ENCODE measurements at regions not wholly inside any gene's neighbourhood (a gene's known extent, or its start where the extent isn't known, plus 50 kb on each side); places are given as distances from the start of the nearest gene placed in this dataset.
"Not testable (repeated sequence)": the region's sequence is repeated elsewhere in the genome, so short reads cannot be mapped to it uniquely, and the experiment has no call there.

- not testable (repeated sequence) for DNase-seq
Observed at GRCh38 chr5:27743383-27743979, 705.1 kb upstream of the CDH9 start.

DNA sequence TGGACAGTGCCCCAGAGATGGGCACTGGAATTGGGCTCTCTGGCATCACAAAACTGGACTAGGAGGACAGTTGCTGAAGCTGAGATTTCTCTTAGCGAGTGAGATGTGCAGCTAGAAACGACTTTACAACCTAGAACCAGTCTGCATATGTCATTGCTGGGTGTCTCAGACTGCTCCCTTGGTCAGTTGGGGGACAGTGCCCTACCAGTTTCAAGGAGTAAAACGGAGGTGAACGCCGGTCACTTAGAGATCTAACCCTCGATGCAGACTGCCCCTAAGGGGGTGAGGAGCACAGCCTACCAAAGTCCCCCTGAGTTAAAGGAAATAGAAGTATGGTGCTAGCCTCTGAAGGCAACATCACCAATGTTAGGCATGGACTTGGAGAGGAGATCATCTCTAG is 704.4 kb upstream of the CDH9 start:
- no peak for DNase-seq

GRCh38 chr5:27734838-27735237 is 696.5 kb upstream of the CDH9 start:
- DNase-seq, result no peak

DNA sequence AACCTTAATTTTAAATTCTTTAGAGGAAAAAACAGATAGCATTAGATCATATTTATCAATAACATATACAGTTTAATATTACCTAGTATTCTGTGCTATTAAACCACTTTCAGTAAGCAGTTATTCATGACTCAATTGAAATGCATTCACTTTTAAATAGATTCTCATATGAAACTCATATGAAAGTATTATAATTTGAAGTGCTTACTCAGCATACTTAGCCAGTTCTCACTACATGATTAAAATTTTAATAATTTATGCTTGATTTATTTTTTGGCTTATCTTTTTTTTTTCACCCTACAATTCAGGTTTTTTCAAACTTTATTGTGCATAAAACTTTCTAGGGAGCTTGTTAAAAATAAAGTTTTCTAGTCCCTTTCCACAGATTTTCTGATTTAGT is 694.9 kb upstream of the CDH9 start:
- DNase-seq, result no peak

GRCh38 chr5:27727254-27727653 is 688.9 kb upstream of the CDH9 start:
- DNase-seq, result no peak

DNA sequence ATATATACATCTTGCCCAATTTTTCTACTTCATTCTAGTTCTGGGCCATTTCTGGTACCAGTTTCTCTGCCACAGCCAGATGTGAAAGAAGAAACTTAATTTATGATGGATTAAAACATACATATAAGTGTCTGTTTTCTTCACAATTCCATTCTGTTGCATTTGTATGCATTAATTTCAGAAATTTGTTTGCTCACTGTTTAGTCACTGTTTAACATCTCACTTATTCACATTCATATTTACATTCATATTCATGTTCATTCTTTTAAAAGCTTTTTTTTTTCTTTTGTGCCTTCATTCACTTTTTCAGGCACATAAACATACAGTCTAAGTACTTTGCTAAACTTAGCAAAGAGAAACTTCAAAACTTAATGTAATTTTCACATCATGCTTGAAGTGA is 684.0 kb upstream of the CDH9 start:
- DNase-seq, result no peak

DNA sequence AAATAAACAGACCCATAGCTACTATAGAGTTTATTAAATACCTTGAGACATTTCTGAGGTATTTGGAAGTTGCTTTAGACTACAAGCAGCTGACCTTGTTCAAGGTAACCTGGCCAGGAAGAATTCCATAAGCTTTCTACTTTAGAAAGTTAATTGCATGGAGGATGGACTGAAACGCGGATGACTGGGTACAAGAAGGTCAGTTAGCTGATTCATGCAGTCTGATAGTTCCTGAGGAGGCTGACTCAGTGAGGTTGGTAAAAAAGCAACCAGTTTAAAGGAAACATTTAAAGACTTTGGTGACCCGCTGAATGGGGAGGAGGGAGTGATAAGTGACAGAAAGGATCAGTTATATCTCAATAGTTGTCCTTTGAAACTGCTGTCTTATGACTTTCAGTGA is 670.1 kb upstream of the CDH9 start:
- no peak for DNase-seq

GRCh38 chr5:27706832-27707231 is 668.4 kb upstream of the CDH9 start:
- no peak for DNase-seq

DNA sequence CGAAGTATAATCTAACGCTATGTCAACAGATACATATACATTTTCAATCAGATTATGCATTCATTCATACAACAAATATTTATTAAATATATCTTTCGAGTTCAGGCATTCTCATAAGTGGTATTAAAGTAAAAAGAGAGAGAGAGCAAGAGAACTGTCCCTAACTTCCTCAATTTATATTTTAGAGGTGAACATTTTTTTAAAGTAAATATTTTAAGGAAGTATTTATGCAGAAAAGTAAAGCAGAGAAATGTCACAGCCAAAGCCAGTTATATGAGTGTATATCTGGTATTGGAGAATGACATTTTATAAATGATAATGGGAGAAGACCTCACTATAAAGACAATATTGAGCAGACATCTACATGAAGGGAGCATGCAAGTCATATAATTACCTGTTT is 667.3 kb upstream of the CDH9 start:
- DNase-seq, result no peak

DNA sequence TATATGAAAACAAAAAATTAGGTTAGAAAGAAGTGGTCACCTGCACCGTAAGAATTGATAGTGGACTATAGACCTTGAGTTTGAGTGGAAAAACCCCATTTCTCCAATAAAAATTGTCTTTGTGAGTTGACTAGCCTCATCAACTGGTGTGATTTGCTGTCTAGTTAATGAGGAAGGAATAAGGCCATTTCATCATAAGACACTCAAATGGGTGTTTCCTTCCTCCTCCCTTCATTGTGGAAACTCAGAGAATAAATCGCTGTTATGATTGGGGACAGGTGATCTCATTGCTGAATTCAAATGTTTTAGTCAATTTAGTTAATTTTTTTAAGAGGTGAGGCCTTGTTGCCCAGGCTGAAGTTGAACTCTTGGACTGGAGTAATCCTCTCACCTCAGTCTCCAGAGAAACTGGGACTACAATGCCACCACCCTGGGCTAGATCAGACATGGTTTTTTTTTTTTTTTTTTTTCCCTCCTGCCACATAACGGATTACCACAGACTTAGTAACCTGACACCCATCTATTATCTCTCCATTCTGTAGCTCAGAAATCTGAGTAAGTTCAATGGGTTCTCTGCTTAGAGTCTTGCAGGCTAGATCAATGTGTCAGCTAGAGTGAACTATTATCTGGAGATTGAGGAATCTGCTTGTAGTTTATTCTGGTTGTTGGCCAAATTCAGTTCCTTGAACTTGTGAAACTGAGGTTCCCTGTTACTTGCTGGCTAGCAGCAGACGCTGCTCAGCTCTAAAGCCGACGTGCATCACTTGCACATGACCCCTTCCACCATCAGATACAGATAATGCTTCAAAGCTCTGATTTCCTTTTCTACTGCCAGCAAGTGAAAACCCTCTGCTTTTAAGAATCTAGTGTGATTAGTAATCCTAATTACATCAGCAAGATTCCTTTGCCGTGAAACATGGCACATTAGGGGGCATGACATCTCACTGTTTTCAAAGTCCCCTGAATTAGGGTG is 663.8 kb upstream of the CDH9 start:
- no peak for DNase-seq

- DNase-seq, result no peak
Observed at GRCh38 chr5:27700526-27700925, 662.1 kb upstream of the CDH9 start.

- DNase-seq, result no peak
Observed at GRCh38 chr5:27682600-27682999, 644.2 kb upstream of the CDH9 start.

DNA sequence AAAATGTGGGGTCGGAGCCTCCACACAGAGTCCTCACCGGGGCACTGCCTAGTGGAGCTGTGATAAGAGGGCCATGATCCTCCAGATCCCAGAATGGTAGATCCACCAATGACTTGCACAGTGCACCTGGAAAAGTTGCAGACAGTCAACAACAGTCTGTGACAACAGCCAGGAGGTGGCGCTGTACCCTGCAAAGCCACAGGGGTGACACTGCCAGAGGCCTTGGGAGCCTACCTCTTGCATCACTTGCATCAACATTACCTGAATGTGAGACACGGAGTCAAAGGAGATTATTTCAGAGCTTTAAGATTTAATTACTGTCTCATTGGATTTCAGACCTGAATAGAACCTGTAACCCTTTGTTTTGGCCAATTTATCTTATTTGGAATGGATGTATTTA is 614.1 kb upstream of the CDH9 start:
- no peak for DNase-seq

- DNase-seq, result no peak
Observed at GRCh38 chr5:27639005-27639612, 600.7 kb upstream of the CDH9 start.

- no peak for DNase-seq
Observed at GRCh38 chr5:27619982-27620381, 581.6 kb upstream of the CDH9 start.

DNA sequence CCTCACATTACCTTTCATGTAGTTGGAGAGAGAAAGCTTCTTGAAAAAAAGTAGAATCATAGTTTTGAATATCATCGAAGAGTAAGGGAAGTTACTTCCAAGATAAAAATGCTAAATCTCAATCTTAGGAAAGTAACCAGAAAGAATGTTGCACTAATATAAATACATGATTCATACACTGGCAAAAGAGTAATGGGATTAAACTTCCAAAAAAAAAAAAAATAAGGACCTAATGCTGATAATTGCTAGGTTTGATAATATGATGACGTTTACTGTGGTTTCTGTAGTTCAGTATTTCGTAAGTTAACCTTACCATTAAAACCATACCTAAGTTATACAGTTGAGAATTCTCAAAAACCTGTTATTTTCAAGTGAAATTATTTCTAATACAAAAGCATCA is 573.8 kb upstream of the CDH9 start:
- DNase-seq, result no peak

DNA sequence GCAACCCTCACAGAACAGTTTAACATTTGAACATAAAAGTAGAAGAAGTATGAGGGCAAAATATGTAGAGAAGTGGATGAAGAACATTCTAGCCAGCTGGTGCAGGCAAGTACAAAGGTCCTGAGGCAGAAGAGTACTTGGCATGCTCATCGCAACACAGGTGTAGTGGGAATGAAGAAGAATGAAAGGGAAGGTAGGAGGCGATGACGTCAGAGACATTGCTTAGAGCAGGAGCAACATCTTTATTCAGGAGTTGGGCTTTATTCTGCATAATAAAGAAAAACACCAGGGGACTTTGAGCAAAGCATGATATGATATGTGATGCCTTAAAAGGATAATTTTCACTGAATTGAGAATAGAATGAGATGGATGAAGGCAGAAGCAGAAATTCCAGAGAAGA is 570.6 kb upstream of the CDH9 start:
- no peak for DNase-seq

- DNase-seq, result no peak
Observed at GRCh38 chr5:27598576-27598975, 560.2 kb upstream of the CDH9 start.

- DNase-seq, result no peak
Observed at GRCh38 chr5:27594141-27594540, 555.8 kb upstream of the CDH9 start.

- DNase-seq, result no peak
Observed at GRCh38 chr5:27592231-27592630, 553.8 kb upstream of the CDH9 start.

DNA sequence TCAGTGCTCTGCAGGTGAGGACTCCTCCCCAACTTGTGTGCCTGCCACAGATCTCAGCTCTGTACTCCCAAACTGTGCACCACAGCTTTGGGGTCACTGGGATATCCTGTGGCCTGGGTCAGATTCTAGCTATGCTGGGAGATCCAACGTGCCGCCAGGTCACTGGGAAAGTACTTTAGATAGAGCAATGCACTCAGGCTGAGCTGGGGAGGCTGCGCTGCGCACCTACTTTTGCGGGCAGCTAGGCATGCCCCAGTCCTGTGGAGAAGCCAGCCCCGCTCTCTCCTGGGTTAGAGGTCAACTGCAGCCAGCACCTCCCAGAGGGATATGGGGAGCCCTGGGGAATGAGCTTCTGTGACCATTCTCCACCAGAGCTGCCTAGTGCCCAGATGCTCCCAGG is 552.1 kb upstream of the CDH9 start:
- DNase-seq, result no peak

- no peak for DNase-seq
Observed at GRCh38 chr5:27578279-27578678, 539.9 kb upstream of the CDH9 start.

DNA sequence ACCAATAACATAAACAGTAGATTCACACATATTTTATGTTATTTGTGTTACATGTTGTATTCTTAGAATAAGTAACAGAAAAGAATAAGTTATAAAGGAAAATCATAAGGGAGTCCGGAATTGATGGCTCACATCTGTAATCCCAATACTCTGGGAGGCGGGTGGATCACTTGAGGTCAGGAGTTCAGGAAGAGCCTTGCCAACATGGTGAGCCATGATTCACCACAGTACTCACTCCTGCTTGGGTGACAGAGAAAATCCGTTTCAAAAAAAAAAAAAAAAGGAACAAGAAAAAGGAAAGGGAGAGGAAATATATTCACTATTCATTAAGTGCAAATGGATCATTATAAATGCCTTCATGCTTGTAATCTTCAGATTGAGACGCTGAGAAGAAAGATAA is 533.3 kb upstream of the CDH9 start:
- DNase-seq, result no peak

DNA sequence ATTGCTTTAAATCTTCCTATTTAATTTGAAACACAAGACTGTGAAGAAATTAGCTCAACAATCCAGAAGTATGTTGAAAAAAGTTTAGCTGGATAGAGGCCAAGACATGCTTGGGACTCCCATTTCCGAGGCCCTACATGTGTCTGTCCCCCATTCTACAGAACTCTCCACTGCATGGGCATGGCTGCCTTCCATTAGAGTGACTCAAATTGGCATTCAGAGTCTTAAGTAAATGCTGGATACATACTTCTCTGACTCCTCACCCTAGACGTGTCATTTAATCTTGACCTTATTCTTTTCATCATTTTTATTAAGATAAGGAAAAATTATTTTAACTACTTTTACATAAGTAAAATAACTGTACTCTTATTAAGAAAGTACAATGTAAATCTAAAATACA is 530.4 kb upstream of the CDH9 start:
- DNase-seq, result no peak

Data from occipital lobe (tissue), 1 donor.